CD4-positive, alpha-beta T cell treated with Interleukin-2 at 100 ng/mL for 4 hours (primary cell): ENCODE measurements at regions not wholly inside any gene's neighbourhood (a gene's known extent, or its start where the extent isn't known, plus 50 kb on each side); places are given as distances from the start of the nearest gene placed in this dataset.

Source experiments
- DNase-seq: peaks from one replicate; pipeline ENCODE4 v3.0.0-alpha.2; 2020; ENCODE audit warnings: low spot score

DNA sequence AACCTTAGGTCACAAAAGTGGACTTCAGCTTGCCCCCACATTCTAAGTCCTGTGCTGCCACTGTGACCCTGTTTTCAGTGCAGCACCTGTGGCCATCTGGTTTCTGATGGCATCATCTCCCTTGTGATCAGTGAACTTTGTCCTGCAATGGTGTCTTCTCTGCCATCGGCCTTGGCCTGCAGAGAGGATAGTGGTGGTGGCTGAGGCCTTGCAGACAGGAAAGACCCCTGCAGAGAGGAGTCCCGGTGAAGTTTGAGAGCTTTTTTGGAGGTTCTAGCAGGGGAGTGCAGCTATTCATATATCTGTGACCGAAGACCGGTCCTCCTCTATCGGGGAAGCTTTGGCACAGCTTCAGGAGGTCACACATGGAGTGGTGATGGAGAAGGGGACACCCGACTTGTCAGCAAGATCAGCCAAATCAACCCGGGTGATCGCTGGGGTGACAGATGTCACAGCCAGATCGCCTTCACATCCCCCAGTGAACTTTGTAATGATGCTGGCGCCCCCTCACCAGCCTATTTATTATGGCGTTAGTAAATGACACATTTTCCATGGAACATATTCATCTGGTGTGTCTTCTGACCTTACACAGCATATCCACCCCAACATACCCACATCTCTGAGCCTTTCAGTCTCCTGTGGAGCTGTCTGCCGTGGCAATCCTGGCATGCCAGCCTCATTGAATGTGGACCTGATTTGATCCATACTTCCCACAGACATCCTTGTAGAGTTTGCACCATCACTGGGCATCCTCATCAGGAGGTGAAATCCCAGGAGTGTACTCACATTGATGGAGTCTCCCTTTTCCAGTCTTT, 136.1 kb downstream of the PAPOLA start:
- no peak for DNase-seq

DNA sequence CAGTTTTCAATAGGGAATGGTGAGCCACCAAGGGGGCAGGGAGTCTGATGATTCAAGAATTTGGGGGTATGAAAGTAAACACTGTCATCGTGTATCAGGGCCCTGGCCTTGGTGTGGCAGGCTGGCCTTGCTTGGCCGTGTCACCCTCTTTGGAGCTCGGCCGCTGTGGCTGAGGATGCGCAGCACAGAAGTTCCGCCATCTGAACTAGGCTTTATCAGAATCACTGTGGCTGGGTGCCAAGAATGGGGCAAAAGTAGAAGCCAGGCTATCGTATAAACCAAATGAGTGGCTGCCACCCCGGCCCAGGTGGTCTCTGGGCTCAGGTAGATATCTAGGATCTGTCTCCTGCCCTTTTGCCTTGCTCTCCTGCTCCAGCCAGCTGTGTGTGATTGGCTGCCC, 137.4 kb downstream of the PAPOLA start:
- no peak for DNase-seq

DNA sequence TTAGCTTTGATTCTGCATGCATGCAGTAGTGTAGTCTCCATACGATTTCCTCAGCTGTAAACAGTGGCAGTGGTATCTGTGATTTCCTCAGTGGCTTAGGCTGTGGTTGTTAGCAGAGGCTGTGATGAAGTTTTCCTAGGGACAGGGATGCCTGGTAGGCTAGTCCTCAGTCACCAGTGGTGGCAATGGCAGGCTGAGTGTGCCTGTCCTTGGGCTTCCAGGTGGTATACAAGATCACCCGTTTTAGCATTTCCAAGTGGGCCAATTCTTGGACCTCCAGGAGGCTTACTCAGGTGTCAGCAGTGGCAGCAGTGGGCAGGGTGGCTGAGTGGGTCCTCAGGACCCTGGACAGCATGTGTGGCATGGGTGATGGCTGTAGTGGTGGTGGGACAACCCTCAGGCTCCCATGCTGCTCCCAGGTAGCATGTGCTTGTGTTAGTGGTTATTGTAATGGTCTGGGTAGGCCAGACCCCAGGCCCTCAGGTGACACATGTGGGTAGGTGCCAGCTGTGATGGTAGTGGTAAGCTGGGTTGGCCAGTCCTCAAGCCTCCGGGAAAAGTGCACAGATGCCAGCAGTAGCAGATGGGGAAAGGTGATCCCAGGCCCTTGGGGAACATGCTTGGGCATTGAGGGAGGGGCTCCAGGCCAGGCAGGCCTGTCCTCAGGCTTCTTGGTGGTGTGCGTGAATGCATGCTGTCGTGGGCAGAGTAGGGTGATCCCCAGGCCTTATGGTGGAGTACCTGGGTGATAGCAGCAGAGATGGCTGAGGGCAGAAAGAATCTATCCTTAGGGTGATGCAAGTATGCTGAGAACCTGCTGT, 146.5 kb downstream of the PAPOLA start:
- DNase-seq: no peak

DNA sequence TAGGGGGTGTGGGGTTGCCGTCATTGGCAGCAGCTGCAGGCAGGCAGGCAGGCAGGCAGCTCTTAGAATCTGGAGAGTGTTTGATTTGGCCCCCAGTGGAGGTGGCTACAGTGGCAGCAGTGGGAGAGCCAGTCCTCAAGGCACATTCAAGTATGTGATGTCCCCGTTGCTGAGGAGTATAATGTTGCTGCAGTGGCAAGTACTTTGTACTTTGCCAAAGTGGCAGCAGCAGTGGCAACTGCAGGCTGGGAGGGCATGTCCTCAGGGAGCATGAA, 147.1 kb downstream of the PAPOLA start:
- DNase-seq: no peak

DNA sequence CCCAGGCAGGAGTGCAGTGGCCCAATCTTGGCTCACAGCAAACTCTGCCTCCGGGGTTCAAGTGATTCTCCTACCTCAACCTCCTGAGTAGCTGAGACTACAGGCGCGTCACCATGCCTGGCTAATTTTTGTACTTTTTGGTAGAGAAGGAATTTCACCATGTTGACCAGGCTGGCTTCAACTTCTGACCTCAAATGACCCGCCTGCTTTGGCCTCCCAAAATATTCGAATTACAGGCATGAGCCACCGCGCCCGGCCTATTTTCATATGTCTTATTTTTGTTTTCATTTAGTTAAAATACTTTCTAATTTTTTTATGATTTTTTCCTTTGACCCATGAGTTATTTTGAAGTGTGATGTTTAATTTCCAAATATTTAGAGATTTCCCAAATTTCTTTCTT, 143.6 kb upstream of the VRK1 start:
- DNase-seq: no peak

DNA sequence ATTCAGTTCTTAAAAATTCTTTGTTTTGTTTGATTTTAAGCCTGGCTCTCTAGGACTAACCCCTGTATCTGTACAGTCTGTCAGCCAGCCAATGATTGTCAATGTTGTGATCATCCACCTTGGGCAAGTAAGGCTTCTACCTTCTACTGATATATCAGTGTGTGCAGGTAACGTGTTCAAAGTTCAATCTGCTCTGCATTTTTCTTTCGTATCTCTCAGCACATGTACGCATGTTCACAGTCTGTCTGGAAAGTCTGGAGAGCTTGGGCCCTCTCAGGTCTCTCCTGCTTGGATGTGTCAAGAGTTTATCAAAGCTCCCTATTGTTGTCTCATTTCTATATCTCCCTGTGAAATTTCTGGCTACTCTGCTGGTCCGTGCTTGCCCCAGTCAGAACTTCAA, 138.6 kb upstream of the VRK1 start:
- no peak for DNase-seq

DNA sequence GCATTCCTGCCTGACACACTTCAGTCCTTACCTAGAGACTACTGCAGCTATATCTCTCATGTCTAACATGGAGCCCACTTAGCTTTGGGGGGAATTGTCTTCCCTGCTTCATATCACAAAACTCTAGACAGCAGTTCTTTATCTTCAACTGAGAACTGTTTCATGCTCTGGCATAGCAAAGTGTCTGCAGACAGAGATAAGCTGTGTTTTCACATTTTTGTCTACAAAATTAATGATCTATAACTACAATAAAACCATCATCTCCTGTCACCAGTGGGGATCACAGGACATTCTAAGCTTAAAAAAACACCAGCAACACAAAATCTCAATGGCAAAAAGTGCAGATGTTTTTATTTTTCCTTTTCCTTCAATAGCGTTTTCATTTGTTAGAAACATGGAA, 137.1 kb upstream of the VRK1 start:
- DNase-seq: no peak

DNA sequence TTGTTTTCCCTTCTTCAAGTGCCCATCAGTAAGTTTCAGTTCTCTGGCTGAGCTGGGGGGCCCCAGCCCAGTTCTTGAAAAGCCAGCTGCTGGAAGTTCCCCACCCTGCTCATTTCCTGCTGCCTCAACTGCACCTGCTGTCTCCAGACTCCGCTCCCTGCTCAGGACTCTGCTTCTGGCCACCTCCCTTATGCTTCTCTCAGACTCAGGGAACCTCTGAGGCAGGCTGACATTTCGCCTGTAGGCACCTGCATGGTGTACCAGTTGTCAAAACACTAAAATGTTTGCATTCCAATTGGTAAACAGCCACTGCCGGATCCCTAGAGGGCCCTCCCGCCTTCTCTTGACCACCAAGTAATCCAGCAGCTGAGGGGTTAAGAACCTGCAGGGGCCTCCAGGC, 136.5 kb upstream of the VRK1 start:
- no peak for DNase-seq

DNA sequence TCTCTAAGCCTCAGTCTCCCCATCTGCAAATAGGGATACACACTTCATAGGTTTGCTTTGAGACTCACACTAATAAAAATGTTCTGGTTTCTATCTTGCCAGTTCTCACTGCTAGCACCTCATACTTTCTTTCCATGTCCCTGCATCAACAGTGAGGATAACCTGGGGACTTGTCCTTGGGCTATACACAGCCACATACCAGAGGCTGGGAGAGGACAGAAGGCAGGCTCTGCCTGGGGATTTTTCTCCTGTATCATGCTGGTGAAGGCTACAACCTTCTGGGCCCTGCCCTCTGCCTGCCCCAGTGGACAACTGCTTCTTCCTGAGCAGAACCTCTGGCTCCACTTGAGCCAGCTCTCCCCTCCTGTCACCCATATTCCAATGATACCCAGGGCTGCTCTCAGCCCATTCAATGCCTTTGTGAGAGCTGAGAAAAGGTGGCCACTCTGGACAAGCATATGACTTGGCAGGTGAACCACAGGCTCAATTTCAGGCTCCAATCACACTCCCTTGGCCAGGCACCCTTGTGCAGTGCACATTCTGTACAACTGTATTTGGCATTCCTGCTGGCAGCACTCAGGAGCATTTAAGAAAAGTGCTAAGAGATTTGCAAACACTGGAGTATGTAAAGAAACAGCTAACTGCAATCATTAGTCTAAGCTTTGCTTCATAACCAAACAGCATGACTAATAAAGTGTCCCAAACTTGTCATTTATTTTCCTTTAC, 135.8 kb upstream of the VRK1 start:
- DNase-seq: no peak

DNA sequence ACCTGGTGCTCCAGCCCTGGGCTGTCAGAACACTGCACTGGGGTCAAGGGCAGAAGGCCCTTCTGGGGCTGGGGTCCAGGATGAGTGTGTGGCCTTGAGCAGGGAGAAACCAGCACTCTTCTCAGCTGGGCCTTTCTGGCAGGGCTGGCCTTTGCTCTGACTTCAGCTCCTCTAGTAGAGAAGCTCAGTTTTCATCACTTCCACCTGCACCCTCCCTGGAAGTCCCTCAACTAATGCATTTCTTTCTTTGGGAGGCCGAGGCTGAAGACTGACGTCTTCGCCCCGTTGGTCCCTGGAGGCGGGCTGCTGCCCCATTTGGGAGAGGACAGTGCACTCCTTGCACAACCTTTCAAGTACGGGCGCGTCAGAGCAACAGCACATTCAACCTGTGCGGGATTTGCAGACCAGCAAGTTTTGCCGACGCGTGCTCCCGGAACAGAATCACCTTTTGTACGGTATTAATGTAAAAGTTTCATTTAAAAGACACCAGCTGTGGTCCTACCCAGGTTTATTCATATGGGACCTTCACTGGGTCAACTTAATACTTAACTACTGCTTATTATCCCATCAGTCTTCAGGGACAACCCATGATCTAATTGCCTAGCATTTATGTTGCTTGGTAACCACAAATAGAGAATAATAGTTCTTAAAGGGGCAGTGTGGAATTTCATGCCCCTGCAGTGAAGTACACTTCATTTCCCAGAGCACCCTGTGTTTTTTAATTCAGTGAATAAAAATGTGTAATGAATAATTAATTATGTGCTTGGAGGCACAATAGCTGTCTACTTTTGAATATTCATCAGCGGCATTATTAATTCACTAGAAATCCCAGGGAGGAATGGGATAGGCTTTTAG, 134.8 kb upstream of the VRK1 start:
- no peak for DNase-seq

DNA sequence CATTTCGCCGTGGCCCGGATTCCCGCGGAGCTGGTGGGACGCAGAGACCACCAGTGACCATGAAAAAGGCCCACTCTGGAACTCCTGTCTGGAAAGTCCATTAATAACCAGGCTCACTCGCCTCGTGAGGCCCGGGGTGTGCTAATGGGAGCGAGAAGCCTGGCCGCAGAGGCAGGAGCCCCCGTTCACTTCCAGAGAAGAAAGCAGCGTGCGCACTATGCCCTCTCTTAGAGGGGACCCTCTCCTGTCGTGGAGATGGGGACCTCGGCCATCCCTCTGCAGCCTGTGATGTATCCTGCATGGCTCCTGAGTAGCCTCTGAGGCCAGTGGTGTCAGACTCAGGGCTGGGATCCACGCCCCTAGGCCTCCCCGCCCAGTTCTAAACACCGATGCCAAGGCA, 134.1 kb upstream of the VRK1 start:
- DNase-seq: no peak

DNA sequence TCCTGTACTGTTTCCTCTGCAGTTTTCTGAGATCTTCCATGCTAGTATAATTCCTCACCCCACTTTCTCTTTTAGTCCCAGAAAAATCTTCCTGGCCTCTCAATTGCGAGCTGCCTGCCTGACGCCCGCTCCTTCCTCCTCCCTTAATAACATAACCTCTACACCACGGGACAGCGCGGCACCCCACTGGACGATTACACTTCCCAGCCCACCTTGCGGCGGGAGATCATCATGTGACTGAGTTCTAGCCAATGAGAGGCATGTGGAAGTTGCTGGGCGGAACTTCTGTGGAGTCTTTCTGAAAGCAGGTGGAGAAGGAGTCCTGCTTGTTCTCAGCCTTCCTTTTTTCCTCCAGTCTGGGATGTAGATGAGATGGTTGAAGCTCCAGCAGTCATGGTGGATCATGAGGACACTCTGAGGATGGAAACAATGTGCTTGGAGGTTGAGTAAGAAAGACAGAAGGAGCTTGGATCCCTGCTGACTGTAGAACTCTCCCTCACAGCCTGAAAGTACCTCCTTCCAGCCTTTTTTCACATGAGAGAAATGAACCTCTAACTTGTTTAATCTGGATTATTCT, 133.6 kb upstream of the VRK1 start:
- no peak for DNase-seq

DNA sequence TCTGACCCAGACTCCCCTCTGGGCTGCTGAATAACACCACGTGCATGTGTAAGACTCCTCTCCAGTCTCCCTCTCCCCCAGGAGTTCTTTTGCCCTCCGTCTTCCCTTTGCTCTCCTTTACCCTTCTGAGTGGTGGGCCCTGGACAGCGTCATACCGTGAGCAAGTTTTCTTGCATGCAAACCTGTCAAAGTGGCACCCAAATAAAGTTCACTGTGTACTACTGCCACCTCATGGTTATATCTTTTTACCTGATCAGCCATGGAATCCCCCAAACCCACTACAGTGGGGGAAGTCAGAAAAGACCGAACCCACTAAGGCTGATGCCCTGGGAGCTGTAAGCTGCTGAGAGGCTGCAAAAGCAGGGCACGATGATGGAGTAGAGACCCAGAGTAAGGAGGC, 131.1 kb upstream of the VRK1 start:
- DNase-seq: no peak

DNA sequence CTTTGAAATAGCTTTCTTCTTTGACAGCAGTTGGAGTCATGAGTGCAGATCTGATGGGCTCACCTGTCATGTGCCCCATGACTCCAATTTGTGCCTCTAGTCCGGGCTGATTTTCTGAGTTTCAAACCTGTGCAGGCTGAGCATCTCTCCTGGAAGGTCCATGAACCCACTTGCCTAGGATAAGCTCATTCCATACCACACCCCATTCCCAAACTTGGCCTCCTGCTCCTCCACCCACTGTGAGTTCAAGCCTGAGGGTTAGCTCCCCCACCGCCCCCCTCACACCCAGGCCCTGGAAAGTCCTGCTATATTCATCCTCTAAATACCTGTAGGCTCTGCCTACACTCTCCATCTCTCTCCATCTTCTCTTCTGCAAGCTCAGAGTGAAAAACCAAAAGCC, 126.8 kb upstream of the VRK1 start:
- no peak for DNase-seq

DNA sequence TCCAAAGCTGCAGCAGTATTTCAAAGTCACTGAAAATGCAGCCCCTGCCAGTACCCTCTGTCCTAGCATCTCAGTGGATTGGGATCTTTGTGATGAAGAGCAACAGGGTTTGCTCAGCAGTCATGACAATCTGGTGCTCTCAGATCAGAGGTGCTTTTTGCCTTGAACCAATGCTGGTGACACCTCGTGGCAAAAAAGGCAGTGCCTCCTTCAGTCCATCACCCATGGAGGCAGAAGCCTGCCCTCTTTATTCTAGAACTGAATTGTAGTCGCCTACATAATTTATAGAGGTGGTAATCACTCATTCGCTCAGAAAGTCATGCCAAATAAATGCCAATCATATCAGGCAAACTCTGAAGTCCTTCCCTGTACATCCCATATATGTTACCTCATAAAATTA, 126.0 kb upstream of the VRK1 start:
- no peak for DNase-seq

DNA sequence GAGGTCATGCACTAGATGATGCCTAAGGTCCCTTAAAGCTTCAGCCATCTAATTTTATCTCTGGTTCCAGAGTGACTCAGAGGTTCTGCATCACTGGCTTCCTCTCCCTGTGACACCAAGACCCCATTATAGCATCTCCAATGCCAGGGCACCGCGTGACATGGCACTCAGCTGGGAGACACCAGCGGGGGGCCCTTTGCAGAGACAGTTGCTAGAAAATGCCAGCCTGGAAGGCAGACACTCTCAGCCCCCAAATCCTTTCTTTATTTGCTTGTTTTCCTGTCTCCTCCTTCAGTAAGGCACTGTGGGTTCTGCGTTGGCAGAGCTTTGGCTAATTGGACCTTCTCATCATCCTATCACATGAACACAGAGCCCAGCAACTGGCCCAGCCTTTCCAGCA, 123.5 kb upstream of the VRK1 start:
- DNase-seq: no peak

DNA sequence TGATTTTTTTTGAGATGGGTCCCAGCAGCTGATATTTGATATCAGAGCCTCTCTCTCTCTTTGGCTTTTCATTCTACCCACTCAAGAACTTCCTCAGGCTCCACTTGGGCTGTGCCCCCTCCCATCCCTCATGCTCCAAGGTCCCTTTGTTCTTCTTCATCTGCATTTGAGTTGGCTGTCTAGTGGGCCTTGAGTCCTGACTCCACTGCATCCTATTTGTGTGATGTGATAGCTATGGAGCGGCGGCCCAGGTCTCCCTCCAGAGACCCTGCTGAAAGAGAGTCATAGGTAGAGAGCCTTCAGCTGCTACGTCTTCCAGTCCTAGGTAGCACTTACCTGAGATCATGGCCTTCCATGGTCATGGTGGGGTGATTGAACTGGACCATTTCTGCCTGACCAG, 123.1 kb upstream of the VRK1 start:
- DNase-seq: no peak

DNA sequence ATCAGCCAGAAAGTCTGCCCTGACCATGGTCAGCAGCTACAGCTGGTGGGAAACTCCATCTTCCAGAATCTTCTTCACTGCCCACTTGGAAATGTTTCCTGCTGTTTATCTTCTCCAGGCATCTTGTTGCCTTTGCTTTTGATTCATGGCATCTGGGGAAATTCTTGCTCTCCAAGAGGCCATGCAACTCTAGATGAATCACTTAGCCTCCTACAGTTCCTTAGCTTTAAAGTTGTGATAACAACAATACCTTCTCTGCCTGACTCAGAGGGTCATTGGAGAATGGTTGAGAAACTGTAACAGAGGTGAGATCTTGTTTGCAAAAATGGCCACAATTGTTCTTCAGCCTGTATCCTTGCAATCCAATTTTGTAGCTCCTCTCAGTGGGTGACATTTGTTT, 121.0 kb upstream of the VRK1 start:
- no peak for DNase-seq

DNA sequence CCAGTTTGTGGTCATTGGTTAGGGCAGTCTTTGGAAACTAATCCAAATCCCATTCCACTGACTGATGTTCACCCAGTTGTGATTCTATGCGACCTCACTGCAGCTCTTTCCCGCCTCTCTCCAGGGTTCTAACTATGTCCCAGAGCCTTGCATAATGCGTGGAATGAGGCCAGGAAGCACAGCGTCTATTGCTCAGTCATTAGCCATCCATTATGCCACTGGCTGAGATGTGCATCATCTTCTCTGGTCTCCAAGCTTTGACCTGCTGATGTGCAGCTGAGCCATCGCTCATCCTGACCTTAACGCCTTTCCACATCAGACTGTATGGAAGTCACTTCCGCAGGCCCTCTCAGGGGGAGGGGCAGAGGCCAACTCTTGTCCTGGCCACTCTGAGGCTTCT, 115.4 kb upstream of the VRK1 start:
- no peak for DNase-seq

DNA sequence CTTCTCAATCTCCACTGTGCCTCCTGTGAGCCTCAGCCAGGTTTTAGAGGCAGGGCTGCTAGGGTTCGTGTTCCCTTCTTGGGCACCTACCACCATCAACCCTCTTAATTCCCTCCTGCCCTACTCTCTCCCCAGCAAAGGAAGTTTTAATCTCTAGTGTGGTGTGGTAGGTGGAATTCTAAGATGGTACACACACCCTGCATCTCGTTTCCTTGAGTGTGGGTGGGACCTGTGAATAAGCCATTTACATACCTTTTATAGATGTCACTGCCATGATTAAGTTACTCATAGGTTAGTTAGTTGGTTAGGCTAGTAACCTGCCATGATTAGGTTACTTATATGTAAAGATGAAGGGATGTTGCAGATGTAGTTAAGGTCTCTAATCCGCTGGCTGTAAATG, 114.8 kb upstream of the VRK1 start:
- no peak for DNase-seq

DNA sequence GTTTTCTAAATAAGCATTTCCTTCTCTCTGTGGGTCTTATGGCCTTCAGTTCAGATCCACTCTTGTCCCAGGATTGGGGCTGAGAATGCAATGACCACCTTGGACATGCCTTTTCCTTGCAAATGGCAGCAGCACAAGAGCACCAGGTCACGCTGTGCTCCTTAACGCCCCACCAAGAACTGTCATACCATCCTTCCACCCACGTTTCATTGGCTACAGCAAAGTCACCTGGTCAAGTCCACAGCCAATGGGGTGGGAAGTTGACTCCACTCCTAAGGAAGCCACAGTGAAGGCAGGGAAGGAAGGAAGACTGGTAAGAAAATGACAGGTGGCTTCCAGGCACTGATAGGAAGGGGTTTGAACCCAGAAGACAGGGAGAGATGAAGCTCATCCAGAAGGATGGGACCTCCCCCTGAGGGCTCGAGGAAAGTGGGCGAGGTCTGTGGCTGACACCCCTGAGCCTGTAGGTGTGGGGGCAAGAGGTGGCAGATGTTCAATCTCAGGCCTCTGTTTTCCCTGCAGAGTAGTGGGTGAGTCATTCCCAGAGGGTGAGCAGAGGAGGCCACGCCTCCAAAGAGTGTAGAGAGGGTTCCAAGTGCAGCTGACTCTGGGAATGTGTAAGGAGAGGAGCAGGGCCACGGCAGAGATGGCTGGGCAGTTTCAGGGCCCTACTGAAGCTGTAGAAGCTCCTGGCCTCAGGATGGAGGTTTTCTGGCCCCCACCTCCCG, 113.5 kb upstream of the VRK1 start:
- DNase-seq: no peak
